Thyroid gland (tissue), 4 donors: ENCODE measurements at regions not wholly inside any gene's neighbourhood (a gene's known extent, or its start where the extent isn't known, plus 50 kb on each side); places are given as distances from the start of the nearest gene placed in this dataset.

Experiments used
- DNase-seq, 2 donors: peaks; one replicate each; pipeline ENCODE4 v3.0.0-alpha.2; 2019
- H3K27ac ChIP-seq, 3 donors: fragments of 200-600 bp; sonication (generic); 1 replicate in 2 of 3; 2 replicates in 1 of 3; pipeline ENCODE4 v1.5.1; 2016 to 2019; ENCODE audit warnings: mild to moderate bottlenecking in 1 of 3, moderate library complexity in 1 of 3
- H3K27me3 ChIP-seq: fragments of 200-600 bp; sonication (generic); one replicate; pipeline ENCODE4 v1.5.1; 2019
- H3K36me3 ChIP-seq, 2 donors: fragments of 200-600 bp; sonication (generic); one replicate each; pipeline ENCODE4 v1.5.1; 2016 to 2019
- H3K4me1 ChIP-seq, 2 donors: fragments of 200-600 bp; sonication (generic); one replicate each; pipeline ENCODE4 v1.5.1; 2017 to 2019
- H3K4me3 ChIP-seq, 3 donors: fragments of 200-600 bp; sonication (generic); replicated peaks in 1 of 3; 1 replicate in 2 of 3; 2 replicates in 1 of 3; pipeline ENCODE4 v1.5.1; 2016; ENCODE audit warnings: mild to moderate bottlenecking in 1 of 3
- H3K9me3 ChIP-seq: fragments of 200-600 bp; sonication (generic); one replicate; pipeline ENCODE4 v1.5.1; 2017
- POLR2A ChIP-seq, 2 donors: fragments of 450-650 bp; IDR thresholded peaks; one replicate each; pipeline ENCODE4 v1.6.1; 2017; ENCODE audit warnings: antibody characterized with exemption in 2 of 2, mild to moderate bottlenecking in 2 of 2, moderate library complexity in 1 of 2
- WGBS, 2 donors: methylation state at CpG; one replicate each; pipeline ENCODE4 v1.1.5; 2017; 5-methylcytosine and 5-hydroxymethylcytosine counted together
- intact Hi-C: fragments of 100-400 bp; cut with DNase I; formaldehyde crosslinking; loops from one replicate; pipeline ENCODE4 v1.15.1; 2023
- TF ChIP-seq, protein P1 (sequence below), 6 experiments: fragments of 200-600 bp in 3 of 6; fragments of 450-650 bp in 3 of 6; sonication (generic) in 3 of 6; IDR thresholded peaks; one replicate each; pipeline ENCODE4 v1.5.1; 2016 to 2019; ENCODE audit warnings: antibody characterized with exemption in 6 of 6, mild to moderate bottlenecking in 2 of 6, inconsistent platforms in 1 of 6, moderate library complexity in 1 of 6

DNA sequence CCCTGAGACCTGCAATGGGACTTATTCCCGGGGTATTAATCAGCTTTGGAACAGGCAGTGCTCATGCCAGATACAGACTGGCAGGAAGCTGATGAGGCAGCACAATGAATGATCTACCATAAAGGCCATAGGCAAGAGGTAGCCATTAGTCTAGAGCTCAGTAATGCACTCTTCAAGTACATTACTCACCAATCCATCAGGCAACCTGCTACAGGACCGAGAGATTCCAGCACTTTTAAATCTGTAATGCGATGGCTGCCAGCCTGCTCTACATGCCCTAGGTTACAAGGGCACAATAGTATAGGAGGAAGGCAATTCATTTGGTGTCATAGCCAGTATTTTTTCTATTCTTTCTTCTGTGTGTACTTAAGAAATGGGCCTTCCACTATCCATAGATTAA lies 217.8 kb upstream of the PMFBP1 start:
- 92 to 98% methylated on average over 3 of the region's 3 CpGs for WGBS, 2 donors
- Histone ChIP-seq H3K27ac (no peak overlapping the region), H3K36me3 (no peaks in the 10 kb centered on the region)

DNA sequence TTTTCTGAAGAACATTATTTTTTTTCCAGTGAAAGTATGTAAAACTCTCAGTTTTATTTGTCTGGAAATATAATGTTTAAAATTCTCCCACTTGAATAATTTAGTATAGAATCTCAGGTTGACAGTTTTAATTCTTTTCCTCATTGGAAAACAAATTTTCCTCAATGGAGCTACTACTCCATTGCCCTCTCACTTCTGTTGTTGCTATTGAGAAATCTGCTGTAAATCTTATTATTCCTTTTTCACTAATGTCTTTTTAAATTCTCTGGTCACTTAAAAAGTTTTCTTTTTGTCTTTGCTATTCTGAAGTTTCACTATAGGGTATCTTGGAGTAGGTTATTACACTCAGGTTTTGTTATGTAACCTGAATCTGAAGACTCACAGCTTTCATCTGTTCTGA lies 216.1 kb upstream of the PMFBP1 start:
- intact Hi-C loops = no loop called here
- Histone ChIP-seq H3K36me3 (no peaks in the 10 kb centered on the region), H3K4me1 (no peaks in the 10 kb centered on the region), H3K4me3 (no peak overlapping the region), H3K9me3 (no peaks in the 10 kb centered on the region), H3K27me3 (no peaks in the 10 kb centered on the region), H3K27ac (no peak overlapping the region)
- TF ChIP-seq POLR2A (IDR thresholded peaks at IDR 0.05) = no peak
- DNase-seq = no peak

More for the DNA sequence above, 217.8 kb upstream of the PMFBP1 start:
- TF ChIP-seq POLR2A (IDR thresholded peaks at IDR 0.05) = no peak
- TF ChIP-seq, protein P1, sequence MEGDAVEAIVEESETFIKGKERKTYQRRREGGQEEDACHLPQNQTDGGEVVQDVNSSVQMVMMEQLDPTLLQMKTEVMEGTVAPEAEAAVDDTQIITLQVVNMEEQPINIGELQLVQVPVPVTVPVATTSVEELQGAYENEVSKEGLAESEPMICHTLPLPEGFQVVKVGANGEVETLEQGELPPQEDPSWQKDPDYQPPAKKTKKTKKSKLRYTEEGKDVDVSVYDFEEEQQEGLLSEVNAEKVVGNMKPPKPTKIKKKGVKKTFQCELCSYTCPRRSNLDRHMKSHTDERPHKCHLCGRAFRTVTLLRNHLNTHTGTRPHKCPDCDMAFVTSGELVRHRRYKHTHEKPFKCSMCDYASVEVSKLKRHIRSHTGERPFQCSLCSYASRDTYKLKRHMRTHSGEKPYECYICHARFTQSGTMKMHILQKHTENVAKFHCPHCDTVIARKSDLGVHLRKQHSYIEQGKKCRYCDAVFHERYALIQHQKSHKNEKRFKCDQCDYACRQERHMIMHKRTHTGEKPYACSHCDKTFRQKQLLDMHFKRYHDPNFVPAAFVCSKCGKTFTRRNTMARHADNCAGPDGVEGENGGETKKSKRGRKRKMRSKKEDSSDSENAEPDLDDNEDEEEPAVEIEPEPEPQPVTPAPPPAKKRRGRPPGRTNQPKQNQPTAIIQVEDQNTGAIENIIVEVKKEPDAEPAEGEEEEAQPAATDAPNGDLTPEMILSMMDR (IDR thresholded peaks at IDR 0.05) = no peak
- Histone ChIP-seq H3K4me3 (no peak overlapping the region), H3K27me3 (no peaks in the 10 kb centered on the region), H3K4me1 (no peaks in the 10 kb centered on the region), H3K9me3 (no peaks in the 10 kb centered on the region)
- intact Hi-C loops = no loop called here
- DNase-seq = no peak

DNA sequence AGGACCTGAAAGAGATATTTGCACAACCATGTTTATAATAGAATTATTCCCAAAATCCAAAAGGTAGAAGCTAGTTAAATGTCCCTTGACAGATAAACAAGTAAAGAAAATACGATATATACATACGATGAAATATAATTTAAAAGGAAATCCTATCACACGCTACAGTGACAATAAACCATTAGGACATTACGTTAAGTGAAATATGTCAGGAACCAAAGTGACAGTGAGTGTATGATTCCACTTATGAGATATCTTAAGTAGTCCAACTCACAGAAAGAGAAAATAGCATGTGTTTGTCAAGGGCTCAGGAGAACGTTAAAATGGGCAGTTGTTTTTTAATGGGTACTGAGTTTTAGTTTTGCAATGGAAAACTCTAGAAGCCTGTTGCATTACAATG lies 212.7 kb upstream of the PMFBP1 start:
- Histone ChIP-seq H3K27ac (no peak overlapping the region), H3K9me3 (no peaks in the 10 kb centered on the region), H3K36me3 (no peaks in the 10 kb centered on the region), H3K4me3 (no peak overlapping the region), H3K4me1 (no peaks in the 10 kb centered on the region), H3K27me3 (no peaks in the 10 kb centered on the region)
- TF ChIP-seq POLR2A (IDR thresholded peaks at IDR 0.05) = no peak
- TF ChIP-seq, protein P1 (IDR thresholded peaks at IDR 0.05) = no peak
- DNase-seq = no peak
- intact Hi-C loops = no loop called here
- 95% methylated on average over 5 of the region's 5 CpGs for WGBS, 2 donors

DNA sequence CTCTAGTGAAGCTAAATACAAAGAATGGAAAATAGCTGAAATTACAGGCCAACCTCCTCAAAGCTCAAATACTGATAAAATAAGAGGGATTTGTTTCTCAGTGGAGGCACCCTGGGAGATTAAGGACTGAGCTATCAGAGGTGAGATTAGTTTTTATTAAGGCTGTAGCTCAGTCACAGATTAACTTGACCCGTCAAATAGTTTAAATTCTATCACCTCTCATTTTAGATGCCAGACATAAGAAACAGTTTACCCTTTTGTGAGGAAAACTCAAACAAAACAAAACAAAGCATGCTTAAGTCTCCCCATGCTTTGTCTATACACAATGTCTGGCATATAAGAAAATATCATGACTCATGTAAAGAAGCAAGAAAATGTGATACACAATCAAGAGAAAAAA lies 208.3 kb upstream of the PMFBP1 start:
- H3K9me3 ChIP-seq = no peaks in the 10 kb centered on the region
- H3K27me3 ChIP-seq = no peaks in the 10 kb centered on the region
- no peak overlapping the region for H3K4me3 ChIP-seq
- DNase-seq = no peak
- 74 to 85% methylated on average over 1 of the region's 1 CpG for WGBS, 2 donors
- TF ChIP-seq, protein P1 (IDR thresholded peaks at IDR 0.05) = no peak
- no peak for TF ChIP-seq POLR2A (IDR thresholded peaks at IDR 0.05)
- no peaks in the 10 kb centered on the region for H3K36me3 ChIP-seq
- no peaks in the 10 kb centered on the region for H3K4me1 ChIP-seq
- no peak overlapping the region for H3K27ac ChIP-seq
- intact Hi-C loops = no loop called here

DNA sequence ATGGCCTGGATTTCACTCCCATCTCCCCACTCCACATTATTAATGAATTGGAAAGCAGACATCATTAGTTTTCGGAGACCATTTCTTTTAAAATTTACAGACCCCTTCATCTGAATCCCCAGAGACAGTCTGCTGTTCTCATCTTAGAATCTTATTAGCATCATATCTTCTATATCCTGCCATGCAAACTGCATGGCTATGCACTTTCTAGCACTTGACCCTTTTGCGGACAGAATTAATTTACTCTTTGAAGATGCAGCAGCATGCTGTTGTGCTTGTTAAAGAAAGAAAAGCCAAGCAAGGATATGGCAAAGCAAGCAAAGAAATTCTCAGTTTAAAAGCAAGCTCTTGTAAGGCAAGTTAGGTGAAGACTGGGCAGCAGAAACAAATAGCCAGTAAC lies 201.2 kb upstream of the PMFBP1 start:
- no peak overlapping the region for H3K27ac ChIP-seq
- no peaks in the 10 kb centered on the region for H3K9me3 ChIP-seq
- H3K36me3 ChIP-seq = no peaks in the 10 kb centered on the region
- WGBS, 2 donors = 88 to 89% methylated on average over 2 of the region's 2 CpGs
- H3K4me1 ChIP-seq = no peaks in the 10 kb centered on the region
- intact Hi-C loops = no loop called here
- H3K27me3 ChIP-seq = no peaks in the 10 kb centered on the region
- no peak overlapping the region for H3K4me3 ChIP-seq
- DNase-seq = no peak
- TF ChIP-seq POLR2A (IDR thresholded peaks at IDR 0.05) = no peak
- TF ChIP-seq, protein P1 (IDR thresholded peaks at IDR 0.05) = no peak
